HG02642 (cell line): ENCODE measurements at regions not wholly inside any gene's neighbourhood (a gene's known extent, or its start where the extent isn't known, plus 50 kb on each side); places are given as distances from the start of the nearest gene placed in this dataset.
"Not testable (repeated sequence)": the region's sequence is repeated elsewhere in the genome, so short reads cannot be mapped to it uniquely, and the experiment has no call there.

Experiments used
- ATAC-seq: cut with Tn5 transposase; IDR thresholded peaks from one replicate; pipeline ENCODE4 v1.9.1; 2021; ENCODE audit warnings: mild to moderate bottlenecking; ENCODE audit not compliant: unreplicated experiment, poor library complexity

DNA sequence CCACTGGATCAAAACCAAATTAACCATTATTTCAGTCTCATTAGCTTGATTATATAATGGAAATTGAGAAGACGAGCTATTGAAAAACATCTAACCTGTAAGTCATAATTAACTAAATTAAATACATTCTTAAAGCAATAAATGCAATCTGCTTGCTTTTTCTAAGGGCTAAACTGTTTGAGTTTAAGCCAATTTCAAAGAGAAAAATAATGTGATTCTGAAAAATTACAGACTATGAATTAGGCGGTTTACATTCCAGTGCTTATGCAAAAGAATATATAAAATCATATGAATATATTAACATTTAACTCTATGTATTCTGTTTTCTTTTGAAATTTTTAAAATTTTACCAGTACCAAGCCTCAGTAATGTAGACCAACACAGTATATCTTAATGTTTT is 1349.4 kb downstream of the FSCB start:
- ATAC-seq = no peak

DNA sequence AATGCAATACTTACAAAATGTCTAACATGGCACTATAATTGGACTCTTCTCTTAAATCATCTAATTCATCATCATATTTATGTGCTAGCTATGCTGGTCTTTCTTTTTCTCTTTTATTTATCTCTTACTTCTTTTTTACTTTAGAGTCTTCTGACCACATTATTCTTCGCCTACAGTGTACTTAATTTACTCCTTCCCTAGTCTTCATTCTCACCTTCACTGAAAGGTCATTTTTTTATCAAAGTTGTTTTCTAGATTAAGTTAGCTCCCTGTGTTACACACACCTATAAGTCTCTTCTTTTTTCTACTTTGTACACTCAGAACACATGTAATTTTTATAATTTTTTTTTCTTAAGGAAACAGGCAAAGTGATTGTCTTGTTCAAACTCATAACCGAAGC is 1351.2 kb downstream of the FSCB start:
- ATAC-seq = no peak

DNA sequence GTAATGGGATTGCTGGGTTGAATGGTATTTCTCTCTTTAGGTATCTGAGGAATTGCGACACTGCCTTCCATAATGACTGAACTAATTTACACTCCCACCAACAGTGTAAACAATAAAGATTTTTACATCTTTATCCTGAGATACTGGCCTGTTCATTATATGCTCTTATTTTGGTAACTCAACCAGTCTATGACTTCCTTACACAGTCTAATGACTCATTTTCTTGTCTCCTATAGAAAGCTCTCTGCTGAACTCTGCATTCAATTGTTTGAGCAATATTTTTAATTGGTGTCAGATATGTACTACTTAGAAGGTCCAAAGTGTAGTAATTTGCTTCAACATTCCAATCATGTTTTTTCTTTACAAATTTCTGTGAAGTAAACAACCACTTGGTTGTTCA is 1351.8 kb downstream of the FSCB start:
- no peak for ATAC-seq

DNA sequence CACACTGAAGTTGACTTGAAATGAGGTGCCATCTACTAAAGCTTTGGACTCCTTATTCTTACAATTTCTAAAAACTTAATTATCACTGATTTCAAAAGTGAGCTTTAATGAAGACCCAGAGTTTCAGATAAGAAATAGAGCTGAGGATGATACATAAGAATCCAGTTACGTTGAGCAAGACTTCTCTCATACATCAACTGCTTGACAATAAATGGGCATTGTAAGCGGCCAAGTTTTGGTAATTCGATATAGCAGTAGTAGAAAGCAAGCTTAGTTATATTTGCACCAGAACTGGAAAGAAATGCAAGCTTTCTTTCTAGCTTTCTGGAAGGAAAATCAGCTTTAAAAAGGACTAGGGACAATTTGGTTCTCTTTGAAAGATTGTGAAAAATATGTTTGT is 1359.6 kb downstream of the FSCB start:
- ATAC-seq = no peak

DNA sequence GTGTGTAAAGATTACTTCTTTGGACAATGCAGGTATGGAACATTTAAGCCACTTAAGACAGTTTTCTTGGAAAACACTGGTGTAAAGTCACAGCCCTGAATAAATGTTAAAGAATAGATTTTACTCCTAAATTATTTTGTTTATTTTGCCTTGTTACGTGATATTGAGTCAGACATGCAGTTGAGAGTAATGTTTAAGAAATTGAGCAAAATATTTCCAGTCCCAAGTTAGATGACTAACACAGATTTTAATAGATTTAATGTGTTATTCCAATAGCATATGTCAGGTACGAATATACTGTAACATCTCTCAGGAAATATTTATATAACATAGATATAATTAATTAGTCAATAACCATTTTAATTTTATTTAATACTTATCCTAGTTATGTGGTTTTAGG is 1361.7 kb downstream of the FSCB start:
- no peak for ATAC-seq

DNA sequence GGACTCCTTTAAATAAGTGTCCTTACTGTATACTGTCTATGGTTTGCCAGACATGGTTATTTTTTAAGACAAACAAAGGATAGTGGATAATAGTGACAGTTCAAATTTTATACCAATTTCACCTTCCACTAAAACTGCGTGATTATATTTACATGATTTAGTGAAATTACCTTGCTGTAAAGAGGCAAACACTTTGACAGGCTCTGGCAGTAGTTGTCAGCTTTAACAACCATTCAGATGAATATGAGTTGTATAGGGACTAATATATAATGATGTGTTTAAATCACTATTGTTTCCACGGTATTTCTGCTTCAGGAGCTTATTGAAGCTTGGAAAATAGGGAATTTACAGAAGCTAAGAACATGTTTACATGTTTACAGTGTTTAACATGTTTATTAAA is 1364.0 kb downstream of the FSCB start:
- no peak for ATAC-seq

- no peak for ATAC-seq
Observed at GRCh38 chr14:43141636-43142191, 1365.4 kb downstream of the FSCB start.

- ATAC-seq = no peak
Observed at GRCh38 chr14:43140453-43140852, 1366.6 kb downstream of the FSCB start.

DNA sequence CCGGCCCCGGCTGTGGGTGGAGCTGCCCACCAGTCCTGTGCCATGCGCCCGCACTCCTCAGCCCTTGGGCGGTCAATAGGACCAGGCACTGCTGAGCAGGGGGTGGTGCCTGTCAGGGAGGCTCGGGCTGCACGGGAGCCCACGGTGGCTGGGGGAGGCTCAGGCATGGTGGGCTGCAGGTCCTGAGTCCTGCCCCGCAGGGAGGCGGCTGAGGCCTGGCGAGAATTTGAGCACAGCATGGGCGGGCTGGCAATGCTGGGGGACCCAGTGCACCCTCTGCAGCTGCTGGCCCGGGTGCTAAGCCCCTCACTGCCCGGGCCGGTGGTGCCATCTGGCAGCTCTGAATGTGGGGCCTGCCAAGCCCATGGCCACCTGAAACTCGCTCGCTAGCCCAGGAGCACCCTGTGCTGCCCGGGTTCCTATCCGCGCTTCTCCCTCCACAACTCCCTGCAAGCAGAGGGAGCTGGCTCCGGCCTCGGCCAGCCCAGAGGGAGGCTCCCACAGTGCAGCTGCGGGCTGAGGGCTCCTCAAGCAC is 1371.1 kb downstream of the FSCB start:
- no peak for ATAC-seq

DNA sequence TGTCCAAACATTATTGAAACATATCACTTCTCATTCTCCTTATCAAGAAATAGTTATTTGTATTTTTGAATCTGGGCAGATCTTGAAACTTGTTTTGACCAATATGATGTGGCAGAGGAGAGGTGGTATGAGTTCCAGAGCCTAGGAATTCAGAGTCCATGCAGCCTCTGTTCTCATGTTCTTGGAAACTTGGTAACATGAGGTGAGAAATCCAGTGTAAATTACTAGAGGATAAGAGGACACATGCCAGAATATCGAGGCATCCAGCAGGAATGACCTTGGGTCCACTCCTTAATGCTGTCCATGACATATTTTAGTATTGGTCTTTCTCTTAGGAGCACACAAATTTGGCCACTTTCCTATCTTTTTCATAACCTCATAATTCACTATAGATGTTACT is 1374.6 kb downstream of the FSCB start:
- no peak for ATAC-seq

DNA sequence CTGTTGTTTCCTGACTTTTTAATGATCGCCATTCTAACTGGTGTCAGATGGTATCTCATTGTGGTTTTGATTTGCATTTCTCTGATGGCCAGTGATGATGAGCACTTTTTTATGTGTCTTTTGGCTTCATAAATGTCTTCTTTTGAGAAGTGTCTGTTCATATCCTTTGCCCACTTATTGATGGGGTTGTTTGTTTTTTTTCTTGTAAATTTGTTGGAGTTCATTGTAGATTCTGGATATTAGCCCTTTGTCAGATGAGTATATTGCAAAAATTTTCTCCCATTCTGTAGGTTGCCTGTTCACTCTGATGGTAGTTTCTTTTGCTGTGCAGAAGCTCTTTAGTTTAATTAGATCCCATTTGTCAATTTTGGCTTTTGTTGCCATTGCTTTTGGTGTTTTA is 1378.7 kb downstream of the FSCB start:
- not testable (repeated sequence) for ATAC-seq

DNA sequence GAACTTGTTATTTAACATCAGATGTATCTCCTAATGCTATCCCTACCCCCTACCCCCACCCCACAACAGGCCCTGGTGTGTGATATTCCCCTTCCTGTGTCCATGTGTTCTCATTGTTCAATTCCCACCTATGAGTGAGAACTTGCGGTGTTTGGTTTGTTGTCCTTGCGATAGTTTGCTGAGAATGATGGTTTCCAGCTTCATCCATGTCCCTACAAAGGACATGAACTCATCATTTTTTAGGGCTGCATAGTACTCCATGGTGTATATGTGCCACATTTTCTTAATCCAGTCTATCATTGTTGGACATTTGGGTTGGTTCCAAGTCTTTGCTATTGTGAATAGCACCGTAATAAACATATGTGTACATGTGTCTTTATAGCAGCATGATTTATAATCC is 1379.2 kb downstream of the FSCB start:
- ATAC-seq = not testable (repeated sequence)

- no peak for ATAC-seq
Observed at GRCh38 chr14:43123544-43123943, 1383.5 kb downstream of the FSCB start.

DNA sequence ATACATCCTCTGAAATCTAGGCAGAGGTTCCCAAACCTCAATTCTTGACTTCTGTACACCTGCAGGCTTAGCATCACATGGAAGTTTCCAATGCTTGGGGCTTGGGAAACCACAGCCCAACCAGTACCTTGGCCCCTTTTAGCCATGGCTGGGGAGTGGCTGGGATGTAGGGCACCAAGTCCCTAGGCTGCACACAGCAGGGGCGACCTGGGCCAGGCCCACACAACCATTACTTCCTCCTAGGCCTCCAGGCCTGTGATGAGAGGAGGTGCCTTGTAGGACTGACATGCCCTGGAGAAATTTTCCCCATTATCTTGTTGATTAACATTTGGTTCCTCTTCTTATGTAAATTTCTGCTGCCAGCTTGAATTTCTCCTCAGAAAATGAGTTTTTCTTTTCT is 1387.4 kb downstream of the FSCB start:
- no peak for ATAC-seq

DNA sequence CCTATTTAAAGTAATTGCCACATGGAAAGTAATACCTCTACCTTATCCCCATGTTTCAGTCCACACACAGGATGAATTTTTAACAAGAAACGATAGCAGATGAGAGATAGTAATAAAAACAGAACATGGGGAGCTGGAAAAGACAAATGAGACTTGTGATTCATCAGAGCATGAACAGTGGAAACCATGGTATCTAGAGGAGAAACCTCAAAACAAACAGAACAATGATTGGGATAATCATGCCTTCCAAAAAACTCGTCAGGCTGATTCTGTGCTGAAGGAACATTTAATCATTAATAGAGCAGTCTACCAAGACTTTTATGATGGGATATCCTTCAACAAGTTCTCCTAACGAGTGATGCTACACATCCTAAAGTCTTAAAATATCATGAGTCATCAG is 1390.7 kb downstream of the FSCB start:
- ATAC-seq = no peak

DNA sequence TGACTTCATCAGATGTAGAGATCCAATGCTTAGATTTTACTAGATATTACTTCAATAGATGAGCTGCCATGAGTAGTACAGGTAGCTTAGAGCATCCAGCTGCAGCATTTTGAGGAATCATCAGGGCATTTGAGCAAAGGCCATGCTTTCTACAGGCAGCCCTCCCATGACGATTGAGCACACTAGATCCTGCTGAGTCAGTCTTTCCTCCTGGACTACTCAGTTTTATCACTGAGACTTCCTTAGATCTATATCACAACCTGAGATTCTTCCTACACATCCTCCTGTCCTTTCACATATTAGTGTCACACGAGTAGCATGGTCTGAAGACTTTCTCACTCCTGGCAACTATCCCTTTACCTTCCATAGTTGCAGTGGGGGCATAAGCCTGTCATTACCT is 1401.8 kb downstream of the FSCB start:
- ATAC-seq = no peak

DNA sequence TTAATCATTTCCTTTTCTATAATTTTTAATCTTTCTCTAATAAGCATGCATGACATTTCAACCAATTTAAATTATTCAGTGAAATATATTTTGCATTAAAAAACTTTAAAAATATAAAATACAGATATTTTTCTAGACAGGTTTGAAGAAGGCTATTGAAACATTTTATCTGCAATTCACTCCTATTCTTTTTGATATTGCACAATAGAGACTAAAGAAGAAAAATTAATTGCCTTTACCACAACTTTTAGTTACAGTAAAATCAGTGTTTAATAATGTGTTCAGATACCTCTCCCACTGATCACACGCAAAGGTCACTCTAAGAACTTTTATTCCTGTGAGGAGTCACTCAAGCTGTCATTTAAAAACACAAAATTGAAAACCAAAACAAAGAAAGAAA is 1416.7 kb downstream of the FSCB start:
- ATAC-seq = no peak

DNA sequence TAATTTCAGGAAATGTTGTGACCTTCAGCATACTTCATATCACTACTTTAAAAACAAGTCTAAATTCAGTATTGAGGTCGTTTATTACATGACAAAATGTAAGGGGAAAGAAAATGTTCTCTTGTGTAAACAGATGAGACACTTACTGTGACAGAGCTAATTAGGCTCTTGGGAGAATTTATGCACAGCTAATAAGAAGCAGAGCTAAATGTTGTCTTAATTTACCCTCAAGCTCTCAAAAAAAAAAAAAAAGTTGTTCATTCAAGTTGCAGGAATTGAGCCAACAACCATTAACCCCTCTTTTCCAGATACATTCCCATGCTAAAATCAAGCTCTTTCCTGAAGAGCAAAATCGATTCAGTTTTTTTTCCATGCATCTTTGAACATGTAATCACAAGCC is 1419.4 kb downstream of the FSCB start:
- no peak for ATAC-seq

- ATAC-seq = no peak
Observed at GRCh38 chr14:43085819-43086218, 1421.3 kb downstream of the FSCB start.

- not testable (repeated sequence) for ATAC-seq
Observed at GRCh38 chr14:43067372-43067771, 1439.7 kb downstream of the FSCB start.

DNA sequence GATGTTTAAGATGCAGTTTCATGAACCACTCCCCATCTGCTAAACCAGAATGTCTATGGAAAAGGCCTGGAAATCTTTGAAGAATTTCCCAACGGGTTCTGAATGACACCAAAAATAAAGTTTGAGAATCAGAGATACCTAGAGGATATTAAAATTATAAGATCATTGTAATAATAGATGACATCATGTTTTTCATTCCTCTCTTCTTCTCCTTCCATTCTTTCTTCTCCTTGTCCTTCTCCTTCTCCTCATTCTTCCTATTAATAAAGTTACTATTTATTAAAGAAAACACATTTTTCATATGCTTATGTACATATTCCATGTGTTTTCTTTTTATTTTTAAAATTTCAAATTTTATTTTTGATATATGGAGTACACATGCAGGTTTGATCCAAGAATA is 1449.4 kb downstream of the LRFN5 start:
- no peak for ATAC-seq

DNA sequence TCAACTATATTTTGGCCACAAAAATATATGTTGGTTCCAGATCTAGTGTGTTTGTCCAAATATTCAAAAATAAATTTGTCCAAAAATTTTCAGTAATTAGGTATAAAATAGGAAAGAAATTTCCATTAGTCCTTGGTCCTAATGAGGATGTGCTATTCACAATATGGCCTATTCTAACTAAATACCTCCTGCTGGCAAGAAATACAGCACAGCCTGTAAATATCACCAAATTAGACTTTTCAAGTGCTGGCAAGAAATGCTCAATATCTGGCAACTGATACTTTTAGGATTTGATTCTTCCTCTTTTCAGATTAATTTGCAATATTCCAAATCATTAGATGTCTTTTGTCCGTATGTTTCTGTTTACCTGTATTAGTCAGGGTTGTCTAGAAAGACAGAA is 1446.2 kb downstream of the LRFN5 start:
- ATAC-seq = no peak

DNA sequence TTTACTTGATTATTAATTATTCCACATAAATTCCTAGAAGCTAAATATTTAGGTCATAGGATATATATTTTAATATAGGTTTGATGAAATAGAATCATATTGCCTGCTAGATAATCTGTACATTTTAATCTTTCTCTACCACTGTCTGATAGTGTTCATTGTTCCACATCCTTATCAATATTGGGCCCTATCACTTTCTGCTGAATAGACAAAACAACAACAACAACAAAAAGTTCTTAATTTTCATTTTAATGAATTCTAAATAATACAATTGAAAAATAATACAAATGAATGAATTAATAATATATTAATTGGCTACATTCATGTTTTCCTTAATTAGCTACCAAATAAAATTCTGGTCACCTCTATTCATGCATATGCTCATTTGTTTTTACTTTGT is 1437.2 kb downstream of the LRFN5 start:
- no peak for ATAC-seq
